ENCODE measurements at regions not wholly inside any gene's neighbourhood (a gene's known extent, or its start where the extent isn't known, plus 50 kb on each side); places are given as distances from the start of the nearest gene placed in this dataset.
A peak's percentile ranks its signal among the peaks of the same experiment; 100 is the strongest.
"Not testable (repeated sequence)": the region's sequence is repeated elsewhere in the genome, so short reads cannot be mapped to it uniquely, and the experiment has no call there.

DNA sequence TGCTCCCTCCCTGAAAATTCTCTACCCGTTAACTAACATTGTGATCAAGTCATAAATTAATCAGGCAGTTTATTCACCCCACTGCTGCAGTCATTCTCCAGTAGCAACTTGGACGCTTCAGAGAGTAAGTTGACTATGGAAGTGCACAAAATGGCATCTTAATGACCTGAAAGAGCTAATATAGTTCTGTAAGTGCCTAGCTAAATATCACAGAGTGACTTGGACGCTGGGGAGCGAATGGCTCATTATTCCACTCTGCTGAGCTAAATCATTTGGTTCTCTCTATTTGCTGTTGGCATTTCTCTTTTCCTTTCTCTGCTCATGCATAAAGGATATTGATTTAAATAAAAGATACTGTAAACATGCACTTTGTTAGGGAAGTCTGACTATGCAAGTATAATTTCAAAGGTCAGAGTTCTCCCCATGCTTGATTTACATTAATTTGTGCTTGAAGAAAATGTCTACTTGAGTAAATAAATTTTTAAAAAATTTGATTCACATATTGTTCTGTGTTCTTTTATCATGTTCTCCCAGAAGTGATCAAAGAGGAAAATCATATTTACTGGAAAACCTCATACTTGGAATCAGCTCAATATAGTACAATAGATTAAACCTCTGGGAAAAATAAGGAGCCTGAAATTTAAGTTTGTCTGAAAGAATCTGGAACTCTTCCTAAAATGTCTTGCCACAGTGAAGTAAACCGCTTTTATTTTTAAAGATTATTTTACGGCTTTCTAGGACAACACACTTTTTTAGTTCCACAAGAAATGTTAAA, 169.5 kb upstream of the HAPLN1 start:
- no peak for DNase-seq (ENCODE audit: low read depth)

DNA sequence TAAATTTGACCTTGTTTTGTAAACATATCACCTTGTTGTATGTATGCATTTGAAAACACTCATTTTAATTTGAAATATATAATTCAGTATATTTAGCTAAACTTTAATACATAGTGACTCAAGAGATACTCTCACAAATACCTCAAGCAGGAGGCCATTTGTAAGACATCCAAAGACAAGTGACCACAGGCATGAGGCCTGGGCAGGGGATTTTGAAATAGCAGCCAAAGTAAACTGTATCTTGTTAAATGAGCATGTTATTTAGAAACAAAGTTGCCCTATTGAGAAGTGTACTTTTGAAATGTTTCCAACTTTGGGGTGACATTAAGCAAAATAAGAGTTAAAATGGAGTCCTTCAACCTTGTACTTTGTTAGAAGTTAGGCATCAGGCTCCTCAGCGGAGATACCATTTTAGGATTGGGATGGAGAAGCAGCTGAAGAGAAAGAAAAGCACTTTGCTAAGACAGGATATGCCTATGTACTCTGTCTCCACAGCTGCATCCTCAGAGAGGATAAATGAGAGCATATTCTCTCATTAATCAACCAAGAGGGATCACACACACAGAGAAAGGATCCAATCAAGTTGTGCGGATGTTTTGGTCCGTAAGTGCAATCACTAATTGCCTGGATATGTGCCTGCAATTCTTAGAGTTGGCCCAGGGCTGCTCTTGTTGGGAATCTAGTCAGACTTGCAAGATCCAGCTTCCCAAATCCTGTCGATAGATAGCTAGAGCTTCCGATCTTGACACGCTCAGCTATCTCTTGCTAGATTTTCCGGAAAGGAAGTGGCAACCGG, 157.5 kb upstream of the HAPLN1 start:
- no peak for DNase-seq (ENCODE audit: low read depth)

DNA sequence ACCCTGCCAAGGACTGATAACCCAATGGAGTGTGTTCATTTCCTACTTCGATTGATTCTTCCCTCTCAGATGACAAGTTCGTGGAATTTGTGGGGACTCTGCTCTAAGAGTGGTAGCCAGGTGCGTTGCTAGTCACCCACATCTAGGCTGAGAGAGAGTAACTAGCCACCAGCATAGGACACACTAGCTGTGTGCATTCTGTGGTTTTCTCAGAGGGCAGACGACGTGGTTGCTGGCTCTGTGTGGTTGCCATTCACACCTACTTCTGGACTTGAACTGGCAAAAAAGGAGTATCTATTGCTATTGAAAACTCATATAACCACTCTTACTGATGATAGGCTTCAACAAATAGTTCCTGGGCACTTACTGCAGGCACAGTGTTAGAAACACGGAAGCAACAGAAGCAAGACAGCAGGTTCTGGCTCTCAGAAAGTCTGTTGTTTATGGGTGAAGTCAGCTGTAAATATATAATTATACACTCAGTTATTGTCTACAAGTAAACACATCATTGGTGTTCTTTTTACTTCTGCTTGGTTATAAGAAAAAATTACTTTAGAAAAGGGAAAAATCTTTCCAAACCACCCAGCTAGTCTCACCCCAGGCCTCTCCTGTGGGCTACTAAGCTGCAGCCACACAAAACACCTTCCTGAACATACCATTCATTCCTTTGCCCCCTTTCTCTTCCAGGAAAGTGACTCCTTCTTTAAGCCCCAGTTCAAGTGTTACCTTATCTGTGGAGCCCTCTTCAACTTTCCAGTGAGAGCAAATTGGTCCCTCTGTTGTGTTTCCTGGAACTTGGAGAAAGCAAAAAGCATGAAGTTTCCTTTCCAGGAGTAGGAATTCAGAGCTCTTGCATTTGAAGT, 151.1 kb upstream of the HAPLN1 start:
- no peak for DNase-seq (ENCODE audit: low read depth)

DNA sequence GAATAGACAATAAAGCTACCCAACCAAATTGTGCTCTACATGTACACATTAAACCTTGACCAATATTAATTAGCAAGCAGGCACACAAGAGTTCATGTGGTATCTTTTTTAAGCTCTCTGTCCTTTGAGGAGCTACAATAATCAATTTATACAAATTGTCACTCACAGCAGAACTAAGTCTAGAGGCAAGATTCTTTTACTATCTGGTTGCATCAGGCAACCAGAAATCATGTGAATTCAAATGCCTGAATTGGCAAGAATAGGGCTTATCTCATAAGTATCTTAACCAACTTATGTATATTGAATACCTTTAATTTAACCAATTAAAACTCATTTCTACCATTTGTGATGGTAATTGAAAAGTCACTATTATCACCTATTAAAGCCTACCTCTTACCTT, 145.5 kb upstream of the HAPLN1 start:
- no peak for DNase-seq (ENCODE audit: low read depth)

DNA sequence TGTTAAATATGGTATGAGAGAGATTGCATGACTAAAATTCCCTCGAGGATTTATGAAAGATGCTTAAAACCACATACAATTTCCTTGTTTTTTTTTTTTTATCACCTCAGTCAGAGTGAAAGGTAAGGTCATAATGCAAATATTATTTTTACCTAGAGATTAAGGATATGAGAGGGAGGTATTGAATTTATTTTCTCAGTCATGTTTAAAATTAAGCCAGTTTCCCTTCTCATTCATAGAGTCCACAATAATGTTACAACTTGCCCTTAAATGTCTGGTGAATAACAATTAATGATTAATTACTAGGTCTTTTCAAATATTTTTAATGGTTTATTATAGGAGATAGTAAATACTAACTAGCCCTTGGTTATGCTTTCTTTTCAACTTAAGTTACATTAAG, 144.9 kb upstream of the HAPLN1 start:
- DNase-seq (ENCODE audit: low read depth), result no peak

DNA sequence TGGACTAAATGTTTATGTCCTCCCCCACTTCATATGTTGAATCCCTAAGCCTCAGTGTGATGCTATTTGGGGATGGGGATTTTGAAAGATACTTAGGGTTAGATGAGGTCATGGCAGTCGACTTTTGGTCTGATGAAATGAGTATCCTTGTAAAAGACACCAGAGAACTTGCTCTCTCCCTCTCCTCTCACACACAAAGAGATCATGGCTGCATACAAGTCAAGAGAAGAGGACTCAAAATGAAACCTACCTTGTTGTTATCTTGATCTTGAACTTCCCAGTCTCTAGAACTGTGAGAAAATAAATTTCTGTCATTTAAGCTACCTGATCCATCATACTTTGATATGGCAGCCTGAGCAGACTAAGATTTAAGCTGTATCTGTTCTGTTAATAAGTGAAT, 144.0 kb upstream of the HAPLN1 start:
- no peak for DNase-seq (ENCODE audit: low read depth)

DNA sequence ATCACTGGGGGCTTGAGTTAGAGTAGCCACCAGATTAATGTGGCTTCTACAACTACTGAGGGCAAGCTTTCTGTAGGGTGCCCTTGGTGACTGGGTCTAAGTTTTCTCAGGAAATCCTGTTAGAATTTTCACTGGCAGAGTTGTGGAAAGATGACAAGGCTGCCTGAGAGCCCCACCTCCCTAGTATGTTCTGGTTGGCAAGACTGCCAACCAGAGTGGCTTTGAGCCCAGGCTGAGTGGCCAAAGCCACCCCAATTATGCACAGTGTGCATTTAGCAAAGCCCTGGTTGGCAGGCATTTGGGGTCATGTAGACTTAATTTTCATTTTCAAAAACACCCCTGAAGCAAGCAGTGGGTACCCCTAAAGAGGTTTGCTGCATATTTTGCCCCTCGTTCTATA, 136.7 kb upstream of the HAPLN1 start:
- DNase-seq (ENCODE audit: low read depth), result no peak

DNA sequence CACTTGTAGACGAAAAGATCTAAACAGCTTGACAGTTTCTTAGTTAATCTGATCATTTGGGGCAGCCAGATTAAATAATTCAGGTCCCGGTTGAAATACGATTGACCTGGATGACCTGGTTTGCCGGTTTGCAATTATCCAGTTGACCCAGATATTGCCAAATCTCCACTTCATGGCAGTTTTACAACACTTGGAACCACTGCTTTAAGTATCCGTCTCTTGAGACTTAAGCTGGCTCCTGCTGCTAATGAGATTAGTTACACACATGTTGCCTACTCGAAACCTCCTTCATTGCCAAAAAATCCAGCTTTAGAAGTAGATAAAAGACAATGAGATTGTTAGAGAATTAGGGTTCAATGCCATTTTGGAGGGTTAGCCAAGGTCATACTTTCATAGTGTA, 136.2 kb upstream of the HAPLN1 start:
- no peak for DNase-seq (ENCODE audit: low read depth)

DNA sequence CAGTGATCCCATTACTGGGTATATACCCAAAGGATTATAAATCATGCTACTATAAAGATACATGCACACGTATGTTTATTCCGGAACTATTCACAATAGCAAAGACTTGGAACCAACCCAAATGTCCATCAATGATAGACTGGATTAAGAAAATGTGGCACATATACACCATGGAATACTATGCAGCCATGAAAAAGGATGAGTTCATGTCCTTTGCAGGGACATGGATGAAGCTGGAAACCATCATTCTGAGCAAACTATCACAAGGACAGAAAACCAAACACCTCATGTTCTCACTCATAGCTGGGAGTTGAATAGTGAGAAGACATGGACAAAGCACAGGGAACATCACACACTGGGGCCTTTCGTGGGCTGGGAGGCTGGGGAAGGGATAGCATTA, 129.8 kb upstream of the HAPLN1 start:
- DNase-seq (ENCODE audit: low read depth), result not testable (repeated sequence)

DNA sequence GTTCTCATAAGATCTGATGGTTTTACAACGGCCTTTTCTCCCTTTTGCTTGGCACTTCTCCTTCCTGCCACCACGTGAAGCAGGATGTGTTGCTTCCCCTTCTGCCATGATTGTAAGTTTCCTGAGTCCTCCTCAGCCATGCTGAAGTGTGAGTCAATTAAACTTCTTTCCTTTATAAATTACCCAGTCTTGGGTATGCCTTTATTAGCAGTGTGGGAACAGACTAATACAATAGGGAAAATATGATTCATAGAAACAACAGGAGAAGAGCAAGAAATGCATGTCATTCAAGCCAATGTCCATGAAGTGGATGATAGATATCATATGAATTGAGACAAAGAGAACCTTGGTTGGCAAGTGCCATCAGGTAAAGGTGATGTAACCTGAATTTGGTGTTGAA, 128.3 kb upstream of the HAPLN1 start:
- no peak for DNase-seq (ENCODE audit: low read depth)

DNA sequence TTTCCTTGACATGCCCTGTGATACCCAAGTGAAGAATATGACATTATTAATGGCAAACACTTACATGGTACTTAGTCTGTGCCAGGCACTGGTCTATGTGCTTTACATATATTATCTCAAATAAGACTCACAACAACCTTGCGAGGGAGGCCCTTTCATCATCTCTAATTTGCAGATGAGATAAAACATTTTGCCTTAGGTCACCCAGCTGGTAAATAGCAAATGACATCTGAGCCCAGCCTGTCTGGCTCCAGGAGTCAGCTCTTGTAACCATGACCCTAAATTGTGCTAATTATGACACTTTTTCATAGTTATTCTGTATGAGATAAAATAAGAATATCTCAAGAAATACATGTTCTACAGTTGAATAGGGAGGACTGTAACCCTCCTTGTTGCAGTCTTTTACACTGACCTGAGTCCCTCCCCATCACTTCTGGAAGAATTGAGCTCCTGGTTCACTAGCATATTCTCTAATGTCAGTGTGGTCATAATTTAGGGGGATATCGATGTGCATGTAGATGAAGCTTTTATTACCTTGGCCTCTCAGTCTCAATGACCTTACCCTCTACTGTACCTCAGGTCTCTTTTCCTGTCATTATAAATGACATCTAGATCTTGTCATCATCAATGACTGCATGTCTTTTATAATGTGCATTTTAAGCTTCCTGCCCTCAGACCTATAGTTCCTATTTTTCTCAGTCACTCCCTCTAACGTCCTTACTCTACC, 126.1 kb upstream of the HAPLN1 start:
- no peak for DNase-seq (ENCODE audit: low read depth)

DNA sequence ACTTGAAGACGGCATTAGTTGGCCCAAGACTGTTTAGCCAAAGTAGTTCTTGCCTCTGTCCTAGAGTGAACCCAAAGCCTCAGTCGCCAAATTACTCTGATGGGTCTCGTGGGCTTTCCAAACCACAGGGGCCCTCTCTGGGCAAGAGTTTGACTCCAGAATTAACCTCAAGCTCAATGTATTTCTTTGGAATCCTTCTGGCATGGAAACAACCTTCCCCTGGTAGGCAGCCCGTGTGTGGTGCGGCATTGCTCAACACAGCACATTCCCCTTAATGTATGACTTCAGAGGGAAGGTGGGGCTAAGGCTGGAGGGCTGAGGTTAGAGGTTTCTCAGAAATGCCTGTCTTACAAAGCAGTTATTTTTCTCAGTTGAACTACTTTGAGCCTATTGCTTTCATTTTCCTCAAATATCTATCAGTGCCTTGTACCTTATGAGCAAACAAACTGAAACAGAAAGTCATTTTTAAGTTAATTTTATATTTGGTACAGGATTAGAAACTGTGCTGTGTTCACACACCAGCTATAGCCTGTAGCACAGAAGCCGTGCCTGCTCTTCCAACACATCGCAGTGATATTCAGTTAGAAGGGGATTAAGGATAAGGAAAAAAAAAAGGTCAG, 123.9 kb upstream of the HAPLN1 start:
- peak; percentile 10 for DNase-seq (ENCODE audit: low read depth)

DNA sequence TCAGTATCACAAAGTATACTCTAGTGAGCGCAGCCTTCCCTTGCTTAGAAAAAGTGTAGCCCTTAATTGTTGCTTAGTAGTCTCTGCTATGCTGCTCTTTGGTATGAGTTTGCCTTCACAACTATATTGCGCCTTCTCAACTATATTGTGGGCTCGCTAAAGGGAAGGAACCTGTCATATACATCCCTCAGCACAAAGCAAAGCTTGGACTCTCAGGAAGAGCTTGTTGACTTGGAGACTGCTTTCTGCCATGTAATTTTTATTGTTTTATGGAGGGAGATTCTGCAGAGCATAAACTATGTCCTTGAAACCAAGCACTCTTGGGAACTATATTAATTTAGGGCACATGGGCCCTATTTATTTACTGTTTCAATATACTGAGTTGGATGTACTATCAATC, 119.1 kb upstream of the HAPLN1 start:
- DNase-seq (ENCODE audit: low read depth), result no peak

DNA sequence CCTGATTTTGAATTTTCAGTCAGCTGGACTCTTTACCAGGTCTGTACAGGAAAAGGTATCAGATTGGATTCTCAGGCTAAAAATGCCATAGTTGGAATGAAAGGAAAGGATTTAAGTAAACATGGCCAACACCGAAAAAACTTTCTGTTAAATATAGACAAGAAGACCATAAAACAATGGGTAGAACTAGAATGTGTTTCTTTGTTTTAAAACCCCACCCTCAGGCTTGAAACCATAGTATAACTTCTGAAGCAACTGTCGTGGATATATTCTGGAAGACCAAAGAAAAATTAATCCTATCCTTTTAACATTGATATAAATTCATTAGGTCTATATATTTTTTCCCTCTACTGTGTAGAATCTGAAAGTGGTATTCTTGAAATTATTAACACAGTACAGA, 118.6 kb upstream of the HAPLN1 start:
- DNase-seq (ENCODE audit: low read depth), result no peak

DNA sequence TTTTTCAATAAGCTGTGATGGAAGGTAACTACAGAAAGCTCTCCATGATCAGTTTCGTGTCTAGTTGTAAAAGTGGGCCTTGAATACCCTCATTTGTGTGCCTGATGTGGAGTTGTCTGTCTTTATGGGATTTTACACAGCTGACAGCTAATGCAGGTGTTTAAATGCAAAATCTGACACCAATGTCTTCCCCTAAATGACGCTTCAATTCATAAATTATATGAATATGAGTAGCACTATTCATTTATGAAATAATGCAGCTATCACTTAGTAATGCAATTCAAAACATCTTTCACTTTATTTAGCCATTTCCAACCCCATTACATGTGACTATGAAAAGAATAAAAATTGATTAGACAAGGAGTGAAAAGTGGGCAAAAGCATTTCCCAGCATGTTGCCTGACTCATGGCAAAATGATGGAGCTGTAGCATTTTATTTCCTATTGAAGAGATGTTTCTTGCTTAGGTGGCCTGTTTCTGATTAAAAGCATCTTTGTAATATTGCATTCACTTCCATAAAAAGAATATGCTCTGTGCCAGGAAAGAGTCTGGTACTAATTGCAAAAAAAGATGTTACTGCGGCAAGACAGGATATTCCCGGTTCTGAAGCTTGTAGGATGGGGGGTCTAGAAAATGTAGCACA, 116.7 kb upstream of the HAPLN1 start:
- no peak for DNase-seq (ENCODE audit: low read depth)

DNA sequence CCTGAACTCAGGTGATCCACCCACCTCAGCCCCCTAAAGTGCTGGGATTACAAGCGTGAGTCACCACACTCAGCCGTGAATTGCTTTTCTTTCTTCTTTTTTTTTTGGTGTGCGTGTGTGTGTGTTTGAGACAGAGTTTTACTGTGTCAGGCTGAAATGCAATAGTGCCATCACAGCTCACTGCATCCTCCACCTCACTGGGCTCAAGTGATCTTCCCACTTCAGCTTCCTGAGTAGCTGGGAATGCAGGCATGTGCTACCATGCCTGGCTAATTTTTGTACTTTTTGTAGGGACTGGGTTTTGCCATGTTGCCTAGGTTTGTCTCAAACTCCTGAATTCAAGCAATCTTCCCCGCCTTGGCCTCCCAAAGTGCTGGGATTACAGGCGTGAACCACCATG, 113.7 kb upstream of the HAPLN1 start:
- DNase-seq (ENCODE audit: low read depth), result no peak

DNA sequence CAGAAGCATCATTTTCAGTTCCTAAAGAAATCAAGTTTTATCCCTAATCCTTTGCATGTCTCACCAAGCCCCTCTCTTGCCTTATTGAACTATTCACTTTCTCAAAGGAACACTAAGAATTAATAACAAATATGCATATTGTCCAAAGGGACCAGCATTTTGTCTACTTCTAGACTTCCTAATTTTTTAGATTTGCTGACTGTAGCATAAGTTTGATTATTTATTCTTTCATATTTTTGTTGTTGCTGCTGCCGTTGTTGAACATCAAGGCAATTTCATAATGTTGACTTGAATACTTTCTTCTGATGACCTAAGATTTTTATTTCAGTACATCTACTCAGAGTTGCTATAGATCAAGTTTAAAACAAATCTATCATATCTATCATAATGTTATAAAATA, 111.2 kb upstream of the HAPLN1 start:
- DNase-seq (ENCODE audit: low read depth), result no peak

DNA sequence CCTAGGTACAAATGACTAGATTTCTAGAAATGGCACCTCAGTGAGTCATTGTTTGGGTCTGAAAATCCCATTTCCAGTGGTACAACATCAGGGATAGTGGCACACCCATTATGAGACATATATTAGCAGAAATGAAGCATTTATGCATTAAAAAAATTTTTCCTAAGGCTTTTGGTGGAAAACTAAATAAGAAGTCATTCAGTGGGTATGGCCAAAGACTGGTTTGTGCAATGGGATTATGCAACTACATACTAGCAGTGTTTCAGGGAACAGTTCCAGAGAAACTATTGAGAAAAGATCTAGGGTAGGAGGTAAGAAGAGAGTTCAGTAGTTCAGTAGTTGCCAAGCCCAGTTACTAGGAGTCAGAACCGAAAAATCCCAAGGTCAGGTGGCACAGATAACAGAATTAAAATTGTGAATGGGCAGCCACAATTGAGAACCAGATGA, 106.5 kb upstream of the HAPLN1 start:
- no peak for DNase-seq (ENCODE audit: low read depth)

DNA sequence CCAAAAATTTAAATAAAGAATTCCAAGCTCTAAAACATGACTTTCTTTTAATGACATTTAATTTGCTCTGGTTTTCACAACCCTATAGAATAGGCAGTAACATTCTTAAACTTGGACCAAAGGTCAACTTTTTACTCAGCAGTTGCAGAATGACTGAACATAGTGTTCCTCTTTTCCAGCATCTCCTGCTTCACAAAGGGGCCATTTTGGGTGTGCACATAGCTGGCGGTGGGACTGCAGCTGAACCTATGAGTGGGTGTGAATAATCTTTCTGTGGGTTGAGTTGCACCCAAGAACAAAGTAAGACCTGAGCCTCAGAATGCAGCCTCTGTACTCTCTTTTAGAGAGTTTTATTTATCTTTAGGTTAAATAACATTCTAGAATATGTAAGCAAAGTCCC, 96.9 kb upstream of the HAPLN1 start:
- no peak for DNase-seq (ENCODE audit: low read depth)

DNA sequence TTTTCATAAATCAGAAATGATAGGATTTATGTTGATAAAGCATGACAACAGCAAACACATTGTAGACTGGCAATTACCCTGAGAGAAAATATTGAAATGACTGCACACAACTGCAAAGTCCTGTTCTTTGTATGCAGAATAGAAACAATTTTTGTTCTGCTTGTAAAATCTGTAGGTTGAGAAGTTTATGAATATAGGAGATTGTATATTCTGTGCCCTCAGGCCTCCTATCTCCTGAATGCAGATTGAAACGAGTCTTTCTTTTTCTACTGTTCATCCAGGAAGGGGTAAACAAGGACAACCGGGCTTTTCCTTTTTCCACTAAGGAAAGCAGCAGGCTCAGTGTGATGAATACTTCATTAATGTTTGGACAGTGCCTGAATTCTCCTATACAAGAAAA, 95.0 kb upstream of the HAPLN1 start:
- no peak for DNase-seq (ENCODE audit: low read depth)

DNA sequence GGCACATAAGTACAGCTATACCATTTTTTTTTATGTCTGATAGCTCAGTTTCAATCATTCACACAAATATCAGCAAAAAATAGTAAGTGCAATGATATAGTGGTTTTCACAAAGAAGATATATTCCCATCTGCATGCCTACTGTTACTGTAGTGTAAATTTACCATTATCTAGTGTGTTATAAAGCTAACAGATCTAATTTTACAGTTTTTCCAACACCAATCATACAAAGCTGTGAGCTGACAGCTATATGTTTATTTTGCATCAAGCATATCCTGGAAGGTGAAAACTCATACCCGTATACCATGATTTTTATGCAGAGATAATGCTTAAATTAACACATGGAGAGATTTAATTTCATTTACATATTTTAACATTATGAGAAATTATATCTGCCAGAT, 89.9 kb upstream of the HAPLN1 start:
- DNase-seq (ENCODE audit: low read depth), result no peak
